Left lobe of liver (tissue), 2 donors: ENCODE measurements at regions not wholly inside any gene's neighbourhood (a gene's known extent, or its start where the extent isn't known, plus 50 kb on each side); places are given as distances from the start of the nearest gene placed in this dataset.
A peak's percentile ranks its signal among the peaks of the same experiment; 100 is the strongest.

Source experiments
- ATAC-seq: fragments of 200-7000 bp; cut with Tn5 transposase; one replicate; pipeline ENCODE4 v1.9.1; 2020; ENCODE audit warnings: mild to moderate bottlenecking, moderate library complexity
- DNase-seq: peaks from one replicate; pipeline ENCODE4 v3.0.0-alpha.2; 2020; ENCODE audit warnings: low spot score
- donor health status: DM: no; HTN: no; CAD: no; lungs with moderate emphysema.
- donor health status: DM: no; HTN: yes; CAD: no.

DNA sequence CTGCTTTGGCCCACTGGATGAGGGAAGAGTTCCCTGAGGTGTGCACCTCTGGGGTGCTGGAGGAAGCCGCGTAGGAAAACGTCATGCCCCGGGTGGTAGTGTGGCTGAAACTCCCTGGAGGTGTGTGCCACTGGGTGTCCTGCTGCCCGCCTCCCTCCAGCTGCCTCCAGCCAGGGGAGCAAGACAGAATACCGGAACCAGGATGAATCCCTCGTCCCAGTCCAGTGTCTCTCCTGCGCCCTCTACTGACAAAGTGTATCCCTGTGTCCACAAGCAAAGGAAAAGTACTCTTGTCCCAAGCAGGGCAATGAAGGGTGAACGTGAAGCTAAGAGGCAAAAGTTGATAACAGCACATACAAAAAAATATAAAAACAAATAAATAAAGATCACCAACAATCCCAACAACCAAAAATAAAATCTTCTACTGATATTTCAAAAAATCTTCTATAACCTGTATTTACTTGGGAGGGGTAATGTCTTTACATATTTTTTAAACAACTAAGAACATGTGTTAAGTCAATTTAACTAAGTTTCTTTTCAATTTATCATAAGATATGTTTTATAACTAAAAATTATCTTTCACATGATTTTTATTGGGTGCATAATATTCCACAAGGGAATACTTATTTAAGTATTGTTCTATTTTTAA, 437.6 kb downstream of the MAFB start:
- ATAC-seq, result peak; percentile 94
- peak; percentile 55 for DNase-seq

DNA sequence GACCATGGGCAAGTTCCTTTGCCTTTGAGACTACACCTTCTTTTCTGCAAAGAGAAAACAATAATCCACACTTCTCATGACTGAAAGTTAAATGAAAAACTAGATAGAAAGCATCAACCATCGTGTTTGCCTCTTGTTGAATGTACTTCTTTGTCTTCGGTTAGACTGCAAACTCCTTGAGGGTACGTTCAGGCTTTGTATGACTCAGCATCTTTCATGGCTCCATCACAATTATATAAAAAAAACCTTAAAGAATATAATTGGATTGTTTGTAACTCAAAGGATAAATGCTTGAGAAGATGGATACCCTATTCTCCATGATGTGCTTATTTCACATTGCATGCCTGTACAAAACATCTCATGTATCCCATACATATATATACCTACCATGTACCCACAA, 439.2 kb downstream of the MAFB start:
- ATAC-seq, result no peak
- DNase-seq, result no peak

DNA sequence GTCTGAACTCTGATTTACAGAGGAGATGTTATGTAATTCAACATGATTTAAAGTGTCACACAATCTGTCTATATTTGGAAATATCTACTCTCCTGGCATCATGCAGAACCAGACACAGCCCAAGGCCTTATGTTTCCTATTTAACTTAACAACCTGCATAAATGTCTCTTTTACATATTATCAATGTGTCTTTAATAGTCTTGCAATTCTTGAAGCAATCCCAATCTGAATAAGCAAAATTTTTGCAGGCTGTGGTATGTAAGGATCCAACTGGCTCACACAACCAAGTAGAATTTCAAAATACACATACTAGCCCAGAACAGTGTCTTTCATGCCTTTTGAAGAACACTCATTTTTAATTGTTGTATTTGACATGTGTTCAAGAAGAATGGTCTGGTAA, 443.2 kb downstream of the MAFB start:
- no peak for DNase-seq
- ATAC-seq, result no peak

DNA sequence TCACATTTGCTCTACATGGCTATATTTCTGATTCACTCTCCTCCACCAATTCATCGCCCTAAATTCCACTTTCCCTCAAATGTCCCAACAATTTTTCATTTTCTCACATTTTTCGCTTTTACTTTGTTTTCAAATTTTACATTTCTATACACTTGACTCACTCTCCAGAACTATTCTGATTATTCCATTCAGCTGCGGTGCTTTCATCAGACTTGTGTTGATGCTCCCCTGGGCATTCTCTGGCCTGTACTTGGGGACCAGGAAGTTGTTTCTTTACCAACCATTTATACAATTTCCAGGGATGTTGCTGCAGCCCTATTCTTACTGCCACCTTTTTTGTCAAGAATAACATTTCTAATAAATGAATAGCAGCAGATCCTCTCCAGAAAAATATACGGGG, 444.8 kb downstream of the MAFB start:
- ATAC-seq (no peak), DNase-seq (no peak)

DNA sequence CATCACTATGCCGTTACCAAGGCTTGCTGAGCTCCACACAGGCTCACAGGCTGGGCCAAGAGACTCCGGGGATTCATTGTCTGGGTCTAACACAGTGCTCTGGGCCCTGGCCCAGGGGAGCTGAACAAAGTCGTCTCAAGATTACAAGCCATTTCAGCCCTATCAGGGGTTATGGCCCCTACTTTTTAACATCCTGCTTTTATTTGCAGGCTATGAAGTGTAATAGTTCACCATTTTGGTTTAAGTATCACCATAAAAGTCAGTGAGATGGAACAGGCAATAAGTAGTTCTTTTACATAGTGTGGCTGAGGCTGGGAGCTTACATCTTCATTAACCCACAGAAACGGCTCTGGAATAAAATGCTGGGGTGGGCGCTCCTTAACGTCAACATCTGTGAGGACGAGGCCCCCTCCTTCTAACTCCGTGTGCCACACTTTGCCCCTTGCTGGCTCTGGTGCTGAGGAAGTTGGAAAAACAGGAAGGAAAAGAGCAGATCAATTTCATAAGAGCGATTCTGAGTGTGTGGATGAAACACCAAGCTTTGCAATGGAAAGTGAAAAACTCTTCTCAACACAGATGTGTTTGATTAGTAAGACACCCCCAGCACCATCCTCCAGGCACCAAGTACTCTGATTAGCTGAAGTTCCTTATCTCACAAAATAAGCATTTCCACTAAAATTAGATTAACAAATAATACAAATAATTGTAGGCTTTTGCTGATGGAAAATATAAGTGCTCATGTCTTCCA, 447.3 kb downstream of the MAFB start:
- DNase-seq, result no peak
- no peak for ATAC-seq

DNA sequence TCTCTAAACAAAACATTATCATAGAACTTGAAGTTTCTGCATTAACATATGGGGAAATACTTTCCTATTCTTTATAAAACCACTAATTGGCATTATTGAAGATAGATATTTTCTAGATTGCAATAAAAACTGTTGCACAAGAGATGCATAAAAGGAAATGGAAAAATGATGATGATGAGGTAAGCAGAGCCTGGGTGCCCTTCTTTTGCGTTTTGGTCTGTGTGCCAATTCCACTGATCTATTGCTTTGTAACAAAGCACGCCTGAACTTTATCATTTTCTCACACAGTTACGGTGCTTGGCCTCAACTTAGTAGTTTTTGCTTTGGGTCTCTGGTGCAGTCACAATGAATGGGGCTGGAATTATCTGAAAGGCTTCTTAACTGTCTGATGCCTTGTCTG, 450.5 kb downstream of the MAFB start:
- DNase-seq (no peak), ATAC-seq (no peak)

DNA sequence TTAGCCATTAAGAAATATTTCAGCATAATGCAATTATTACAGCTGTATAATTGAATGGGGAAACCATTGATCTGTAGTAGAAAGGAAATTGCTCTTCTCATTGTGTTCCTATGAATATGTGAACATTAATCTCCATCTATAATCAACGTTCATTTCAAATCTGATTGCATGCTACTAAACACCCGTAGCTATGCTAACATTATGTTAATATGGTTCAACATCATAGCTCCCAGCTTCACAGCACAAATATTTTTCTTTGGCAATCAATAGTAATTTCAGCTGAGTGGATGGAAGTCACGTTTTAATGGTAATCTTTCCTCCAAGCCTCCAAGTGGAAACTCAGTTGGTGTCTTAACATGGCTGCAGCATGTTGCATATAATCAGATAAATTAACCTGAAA, 454.4 kb downstream of the MAFB start:
- DNase-seq (no peak), ATAC-seq (no peak)

DNA sequence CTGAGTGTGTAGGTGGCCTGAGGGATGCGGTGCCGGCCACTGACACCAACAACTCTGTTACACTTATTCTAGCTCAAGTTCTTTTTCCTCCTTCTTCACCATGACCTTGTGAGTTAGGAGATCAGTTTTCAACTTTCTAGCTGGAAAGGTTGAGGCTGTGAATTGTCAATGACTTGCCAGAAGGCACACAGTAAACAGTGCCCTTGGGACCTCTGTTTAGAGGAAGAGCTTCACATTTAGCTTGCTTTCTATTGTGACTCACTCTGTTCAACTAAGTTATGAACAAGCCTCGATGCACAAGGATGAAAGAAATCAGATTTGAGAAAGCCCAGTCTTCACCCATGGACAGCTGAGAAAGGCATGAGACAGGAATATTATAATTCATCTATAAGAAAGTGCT, 455.6 kb downstream of the MAFB start:
- ATAC-seq, result no peak
- no peak for DNase-seq

DNA sequence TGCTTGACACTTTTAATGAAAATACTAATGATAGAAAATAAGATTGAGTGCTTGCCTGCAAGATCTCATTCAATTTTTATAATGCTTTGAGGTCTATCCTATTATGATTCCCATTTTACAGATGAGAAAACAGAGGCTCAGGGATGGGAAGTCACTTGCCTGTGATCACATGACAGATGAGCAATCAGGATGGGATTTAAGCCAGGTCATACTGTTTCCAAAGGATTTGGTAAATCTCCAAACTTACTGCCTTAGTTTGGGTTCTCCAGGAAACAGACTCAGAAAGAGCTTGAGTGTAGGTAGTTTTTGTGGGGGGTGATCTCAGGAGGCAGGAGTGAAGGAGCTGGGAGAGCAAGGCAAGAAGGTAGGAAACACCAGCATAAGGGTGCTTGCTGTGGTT, 456.3 kb downstream of the MAFB start:
- no peak for ATAC-seq

DNA sequence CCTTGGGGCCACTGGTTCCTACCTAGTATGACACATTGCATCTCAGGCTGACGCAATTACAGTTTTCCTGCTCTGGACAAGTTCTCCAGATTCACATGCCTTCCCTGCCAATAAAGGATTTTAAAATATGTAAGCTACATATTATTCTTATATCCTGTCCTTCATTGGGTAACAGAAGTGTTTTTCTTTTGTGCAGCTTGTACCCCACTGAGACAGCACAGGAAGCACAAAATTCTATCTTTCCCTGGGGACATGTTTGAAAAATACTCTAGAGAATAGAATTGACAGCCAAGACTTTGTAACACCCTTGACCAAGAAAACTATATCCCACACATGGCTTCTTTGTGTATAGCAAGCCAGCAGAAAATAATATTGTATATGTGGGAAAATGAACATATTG, 456.8 kb downstream of the MAFB start:
- ATAC-seq, result no peak
- DNase-seq, result no peak

More for the DNA sequence above, 456.3 kb downstream of the MAFB start:
- no peak for DNase-seq

DNA sequence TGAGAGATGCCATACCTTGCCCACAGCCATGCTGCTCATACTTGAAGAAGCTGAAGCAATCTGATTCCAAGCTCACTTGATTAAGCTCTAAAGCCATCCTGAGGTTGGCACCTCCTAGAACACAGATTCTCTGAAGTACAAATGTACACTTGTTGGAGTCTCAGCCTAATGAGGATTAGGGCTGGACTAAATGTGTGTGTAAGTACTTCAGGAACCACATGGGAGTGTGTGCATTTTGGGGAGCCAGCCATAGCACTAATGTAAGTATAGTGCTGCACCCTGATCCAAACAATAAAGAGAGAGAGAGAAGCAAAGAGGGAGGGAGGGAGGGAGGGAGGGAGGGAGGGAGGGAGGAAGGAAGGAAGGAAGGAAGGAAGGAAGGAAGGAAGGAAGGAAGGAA, 458.6 kb downstream of the MAFB start:
- ATAC-seq, result no peak
- no peak for DNase-seq

DNA sequence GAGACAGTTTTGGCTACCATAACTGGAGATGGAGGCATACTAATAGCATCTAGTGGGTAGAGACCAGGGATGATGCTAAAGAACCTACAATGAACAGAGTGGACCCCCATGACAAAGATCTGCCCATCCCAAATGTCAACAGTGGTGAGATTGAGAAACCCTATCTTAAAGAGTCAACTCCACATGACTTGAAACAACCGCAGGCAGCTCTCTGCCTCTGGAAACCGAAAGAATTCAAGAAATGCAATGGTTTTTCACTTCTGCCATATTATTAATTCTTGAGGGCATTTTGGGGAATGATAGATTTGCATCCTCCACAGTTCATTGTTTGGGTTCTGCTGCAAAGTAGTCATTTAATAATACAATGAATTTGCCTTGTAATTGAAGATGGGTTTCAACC, 463.4 kb downstream of the MAFB start:
- ATAC-seq (no peak), DNase-seq (no peak)

DNA sequence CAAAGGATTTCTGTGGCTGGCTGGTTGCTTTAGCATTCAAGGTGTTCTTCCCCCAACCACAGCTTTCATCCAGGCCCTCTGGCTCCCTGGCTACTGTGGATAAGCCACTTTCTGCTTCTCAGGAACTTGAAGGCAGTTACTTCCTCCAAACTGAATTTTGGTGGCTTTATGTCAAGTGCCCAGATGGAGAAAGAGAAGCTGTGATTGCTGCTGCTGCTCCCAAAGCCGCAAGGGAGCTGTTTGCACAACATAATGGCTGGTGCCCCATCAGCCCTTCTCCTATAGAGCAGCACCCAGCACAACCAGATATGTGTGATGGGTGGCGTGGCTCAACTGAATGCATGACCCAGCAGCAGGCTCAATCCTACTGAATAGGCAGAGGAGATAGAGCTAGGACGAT, 465.2 kb downstream of the MAFB start:
- DNase-seq (no peak), ATAC-seq (no peak)

DNA sequence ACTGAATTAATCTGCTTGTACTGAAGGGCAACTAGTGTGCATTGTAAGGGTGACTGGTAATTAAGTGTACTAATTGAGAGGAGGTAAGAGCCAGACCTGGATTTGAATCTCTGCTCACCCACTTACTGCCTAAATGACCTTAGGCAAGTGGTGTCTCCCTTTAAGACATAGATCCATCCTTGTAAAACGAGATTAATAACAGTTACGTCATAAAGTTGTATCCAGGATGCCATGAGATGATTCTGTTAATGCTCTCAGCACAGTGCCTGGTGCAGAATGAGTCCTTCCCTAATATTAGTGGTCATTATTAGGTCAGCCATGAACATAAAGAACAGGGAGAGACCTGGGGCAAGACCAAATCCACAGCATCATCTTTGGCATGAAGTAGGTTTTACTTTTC, 470.1 kb downstream of the MAFB start:
- no peak for ATAC-seq
- no peak for DNase-seq

DNA sequence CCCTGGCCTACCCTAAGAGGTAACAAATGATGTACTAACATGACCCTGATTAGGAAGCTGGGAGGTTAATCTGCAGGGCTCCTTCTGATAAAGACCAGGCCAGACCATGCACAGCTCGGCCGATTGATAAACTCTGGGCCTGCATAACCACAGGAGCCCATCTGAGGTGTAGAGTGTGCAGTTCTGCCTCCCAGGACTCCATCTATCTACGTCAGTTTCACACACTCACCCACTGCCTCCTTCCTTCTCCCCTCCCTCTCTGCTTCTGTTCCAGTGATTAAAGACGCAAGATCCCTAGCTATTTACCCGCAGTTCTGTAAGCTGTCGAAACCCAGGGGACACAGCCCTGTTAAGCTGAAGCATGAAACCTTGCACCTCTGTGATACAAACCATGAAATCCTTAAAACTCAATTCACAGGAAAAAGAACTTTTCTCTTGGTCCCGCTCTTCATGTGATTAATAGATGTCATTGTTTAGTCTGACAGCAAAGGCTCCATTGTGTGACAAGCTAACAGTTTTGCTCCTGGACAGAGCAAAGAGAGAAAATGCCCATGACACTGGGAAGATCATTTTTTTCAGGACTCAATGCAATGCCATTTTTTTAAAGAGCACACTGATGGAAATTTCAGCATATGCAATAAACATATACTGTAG, 470.6 kb downstream of the MAFB start:
- DNase-seq (no peak), ATAC-seq (no peak)

DNA sequence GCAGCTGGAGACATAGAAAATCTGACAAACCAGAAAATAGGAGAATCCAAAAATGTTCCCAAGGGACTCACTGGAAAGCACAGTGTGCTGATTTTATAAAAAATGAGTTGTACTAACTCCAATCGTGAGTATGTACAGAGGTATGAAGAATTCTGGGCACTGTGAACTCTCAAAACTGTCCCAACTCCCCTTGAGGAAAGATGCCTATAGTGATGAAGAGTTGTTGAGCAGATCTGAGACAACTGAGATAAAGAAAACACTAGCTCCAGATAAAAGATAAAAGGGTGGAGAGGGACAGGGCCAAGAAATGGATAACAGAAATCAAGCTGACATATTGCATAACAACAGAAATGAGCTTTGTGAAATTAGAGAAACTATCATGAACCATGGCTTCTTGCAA, 481.4 kb downstream of the MAFB start:
- DNase-seq (no peak), ATAC-seq (no peak)

DNA sequence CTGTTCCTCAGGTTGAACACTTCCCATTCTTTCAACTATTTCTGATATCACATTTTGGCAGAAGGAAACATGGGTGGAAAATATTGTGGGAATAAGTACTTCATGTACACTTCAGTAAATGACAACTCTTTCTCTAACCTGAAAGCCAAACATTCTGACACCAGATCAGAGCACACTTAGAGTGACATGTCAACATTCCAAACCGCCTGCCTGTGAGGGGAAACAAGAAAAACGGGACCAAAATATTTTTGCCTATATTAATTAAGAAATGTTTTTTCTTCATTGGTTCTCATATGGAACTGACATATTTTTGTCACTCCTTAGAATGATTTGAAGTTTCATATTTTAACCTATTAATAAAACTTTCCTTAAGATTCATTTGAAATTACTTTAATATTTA, 483.1 kb downstream of the MAFB start:
- no peak for DNase-seq
- ATAC-seq, result no peak

DNA sequence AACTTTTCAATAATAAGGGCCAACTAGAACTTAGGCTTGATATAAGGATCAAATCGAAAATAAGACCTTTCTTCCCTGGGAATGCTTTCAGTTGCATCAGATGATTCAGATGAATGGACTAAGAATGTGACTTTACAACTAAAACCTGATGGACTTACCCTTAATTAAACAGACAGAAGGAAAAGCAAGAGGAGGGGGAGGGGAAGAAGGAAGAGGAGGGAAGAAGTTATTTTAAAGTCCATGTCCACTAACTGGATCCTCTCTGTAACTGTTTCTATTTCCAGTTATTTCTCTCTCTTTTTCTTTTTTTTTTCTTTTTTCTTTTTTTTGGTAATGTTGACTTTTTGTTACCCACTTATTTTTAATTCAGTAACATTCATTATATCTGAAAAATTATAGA, 486.0 kb downstream of the MAFB start:
- ATAC-seq (no peak), DNase-seq (no peak)

DNA sequence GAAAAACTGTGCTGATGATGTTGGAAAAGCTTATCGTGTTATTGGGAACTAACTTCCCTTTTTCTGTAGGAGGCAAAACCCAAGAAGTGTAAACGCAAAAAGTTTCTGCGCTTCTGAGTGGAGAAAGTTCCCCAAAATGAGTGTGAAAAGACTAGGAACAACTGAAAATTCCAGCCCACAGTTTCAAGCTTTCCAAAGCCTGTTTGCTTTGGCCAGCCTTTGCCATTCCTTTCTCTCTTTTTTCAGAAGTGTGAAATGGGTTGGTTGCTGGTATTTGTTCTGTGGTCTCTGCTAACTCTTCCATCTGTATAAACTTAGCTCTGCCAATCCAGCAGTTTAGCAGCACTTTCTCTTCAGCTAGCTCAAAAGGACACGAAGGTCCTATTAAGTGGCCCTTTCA, 491.3 kb downstream of the MAFB start:
- ATAC-seq (no peak), DNase-seq (no peak)

DNA sequence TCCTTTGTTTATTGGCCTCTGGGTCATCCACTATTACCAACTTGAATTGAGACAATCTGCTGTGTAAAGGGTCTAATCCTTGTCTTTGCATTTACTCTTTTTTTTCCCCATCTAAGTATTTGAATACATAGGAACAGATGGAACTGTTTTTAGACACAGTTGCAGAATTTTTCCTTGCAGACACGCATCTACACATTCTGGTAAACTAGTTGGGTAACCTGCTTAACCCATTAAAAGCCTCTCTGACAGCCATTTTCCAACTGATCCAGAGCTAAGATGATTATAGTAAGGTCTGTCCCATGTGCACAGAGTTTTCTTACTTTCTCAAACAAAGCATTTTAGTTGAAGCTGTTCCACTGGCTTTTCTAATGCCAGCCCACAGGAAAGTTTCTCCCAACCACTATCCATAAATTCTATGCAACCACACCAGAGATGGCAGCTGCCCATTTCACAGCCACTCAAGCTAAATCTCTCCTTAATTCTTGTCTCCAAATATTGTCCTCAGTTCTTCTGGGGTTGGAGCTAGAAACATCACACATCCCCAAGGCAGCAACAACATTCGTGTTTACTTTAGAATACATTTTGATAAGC, 492.1 kb downstream of the MAFB start:
- no peak for DNase-seq
- no peak for ATAC-seq

DNA sequence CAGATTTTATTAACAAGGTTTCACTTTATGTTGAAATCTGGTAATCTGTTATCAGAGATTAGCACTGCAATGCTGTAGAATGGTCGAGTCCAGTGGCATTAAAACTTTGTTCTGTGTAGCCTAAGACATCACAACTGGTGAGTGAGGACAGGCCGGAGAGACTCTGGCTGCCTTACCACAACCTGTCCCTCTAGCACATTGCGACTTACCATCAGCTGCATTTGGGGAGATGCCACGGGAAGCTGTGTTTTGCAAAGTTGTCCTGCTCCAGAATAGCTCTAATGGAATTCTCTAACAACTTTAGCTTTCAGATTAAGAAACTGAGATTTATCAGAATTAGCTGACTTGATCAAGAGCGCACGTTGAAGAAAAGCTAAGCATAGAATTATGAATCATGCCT, 493.3 kb downstream of the MAFB start:
- DNase-seq, result no peak
- ATAC-seq, result no peak

DNA sequence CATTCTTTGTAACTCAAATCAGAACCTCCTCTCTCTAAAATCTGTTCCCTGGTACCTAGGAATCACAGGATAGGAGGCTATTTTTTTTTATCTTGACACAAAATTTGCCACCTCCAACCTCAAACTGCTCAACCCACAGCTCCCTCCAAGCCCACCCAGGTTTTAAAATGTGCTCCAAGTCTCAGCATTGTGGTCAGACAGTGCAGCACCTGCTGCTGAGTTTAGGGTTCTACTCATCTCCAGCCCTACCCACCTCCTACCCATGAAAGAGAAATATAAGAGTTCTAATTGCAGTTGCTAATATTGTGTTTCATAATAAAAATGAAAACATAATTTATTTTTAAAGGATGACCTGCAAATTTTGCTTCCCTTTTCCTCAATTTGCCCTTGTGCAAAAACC, 496.5 kb downstream of the MAFB start:
- DNase-seq (no peak), ATAC-seq (no peak)
